HCT116 (cell line): ENCODE measurements at regions not wholly inside any gene's neighbourhood (a gene's known extent, or its start where the extent isn't known, plus 50 kb on each side); places are given as distances from the start of the nearest gene placed in this dataset.

Experiments used
- ATAC-seq: fragments of 200-7000 bp; cut with Tn5 transposase; 2 replicates; pipeline ENCODE4 v1.9.1; 2020; ENCODE audit warnings: mild to moderate bottlenecking, moderate library complexity
- BruUV-seq: library from RNA; stranded (reverse); fragments of 400-500 nt; replicated peaks from 2 replicates; lab custom pipeline; 2021; lab: Mats Ljungman, UMichigan
- CTCF ChIA-PET: fragments of 300-600 bp; sonication (Branson Sonifier 250); formaldehyde crosslinking; loops from one replicate; lab custom pipeline; 2021; ENCODE audit warnings: antibody characterized with exemption; lab: Charles Lee
- POLR2A ChIA-PET: fragments of 300-600, 350-600 bp; sonication (Branson Sonifier 250); formaldehyde crosslinking; loops from one replicate; lab custom pipeline; 2021; ENCODE audit warnings: antibody characterized with exemption; lab: Charles Lee
- RAD21 ChIA-PET, 2 experiments: fragments of 300-600 bp; sonication (Branson Sonifier 250); formaldehyde crosslinking; loops; one replicate each; lab custom pipeline; 2023; ENCODE audit warnings: low total read pairs in 2 of 2; ENCODE audit not compliant: uncharacterized antibody in 2 of 2, unreplicated experiment in 2 of 2, low non-redundant PET in 1 of 2; lab: Charles Lee
- DNase-seq: peaks from one replicate; pipeline ENCODE4 v3.0.0-alpha.2; 2010; ENCODE audit warnings: low read depth, low spot score
- H2AFZ ChIP-seq: fragments of 200-600 bp; shearing (Covaris generic), sonication (generic); 2 replicates; pipeline ENCODE4 v1.6.1; 2017; ENCODE audit warnings: low read depth, mixed run types, mixed read lengths, antibody characterized with exemption, low read length; ENCODE audit not compliant: poor library complexity, severe bottlenecking
- H3K27ac ChIP-seq: 2 replicates; pipeline ENCODE4 v1.5.1; 2012; ENCODE audit warnings: low read depth, low read length
- H3K27me3 ChIP-seq: fragments of 200-600 bp; sonication (generic); 2 replicates; pipeline ENCODE4 v1.6.1; 2016; ENCODE audit warnings: mixed run types, low read length, mixed read lengths; ENCODE audit not compliant: insufficient read depth
- H3K36me3 ChIP-seq, 2 experiments: fragments of 200-500 bp in 1 of 2; fragments of 200-600 bp in 1 of 2; sonication (Bioruptor generic) in 1 of 2; sonication (generic) in 1 of 2; 2 replicates each; pipeline versions ENCODE4 v1.5.1 to v1.6.1; 2014 to 2016; ENCODE audit warnings: low read length in 2 of 2, inconsistent platforms in 1 of 2, mixed read lengths in 1 of 2, mixed run types in 1 of 2; ENCODE audit not compliant: insufficient read depth in 2 of 2, control insufficient read depth in 1 of 2
- H3K4me1 ChIP-seq, 2 experiments: fragments of 200-600 bp in 1 of 2; sonication (generic) in 1 of 2; 2 replicates each; pipeline versions ENCODE4 v1.5.1 to v1.6.1; 2012 to 2017; ENCODE audit warnings: low read length in 2 of 2, inconsistent platforms in 1 of 2, mild to moderate bottlenecking in 1 of 2, mixed read lengths in 1 of 2, mixed run types in 1 of 2, moderate library complexity in 1 of 2; ENCODE audit not compliant: insufficient read depth in 2 of 2, control insufficient read depth in 1 of 2
- H3K4me2 ChIP-seq: fragments of 200-600 bp; sonication (generic); 2 replicates; pipeline ENCODE4 v1.6.1; 2017; ENCODE audit warnings: mixed run types, low read length, mixed read lengths
- H3K4me3 ChIP-seq, 2 experiments: fragments of 200-600 bp in 1 of 2; sonication (generic) in 1 of 2; replicated peaks in 1 of 2; 2 replicates each; pipeline ENCODE4 v1.5.1; 2011 to 2016; ENCODE audit warnings: low read length in 2 of 2, control low read depth in 1 of 2, low read depth in 1 of 2, mild to moderate bottlenecking in 1 of 2, mixed read lengths in 1 of 2, mixed run types in 1 of 2
- H3K79me2 ChIP-seq: fragments of 200-600 bp; sonication (generic); 2 replicates; pipeline ENCODE4 v1.6.1; 2017; ENCODE audit warnings: mild to moderate bottlenecking, mixed run types, low read length, moderate library complexity, mixed read lengths; ENCODE audit not compliant: insufficient read depth
- H3K9ac ChIP-seq: fragments of 200-600 bp; sonication (generic); 2 replicates; pipeline ENCODE4 v1.6.1; 2016; ENCODE audit warnings: low read length, mixed read lengths
- H3K9me2 ChIP-seq: fragments of 200-600 bp; sonication (generic), shearing (Covaris generic); 2 replicates; pipeline ENCODE4 v1.6.1; 2017; ENCODE audit warnings: mixed run types, mild to moderate bottlenecking, moderate library complexity; ENCODE audit not compliant: insufficient read depth
- H3K9me3 ChIP-seq, 2 experiments: fragments of 200-500 bp in 1 of 2; fragments of 200-600 bp in 1 of 2; sonication (Bioruptor generic) in 1 of 2; sonication (generic) in 1 of 2; 2 replicates each; pipeline ENCODE4 v1.6.1; 2014 to 2017; ENCODE audit warnings: low read length in 2 of 2, mixed read lengths in 2 of 2, inconsistent platforms in 1 of 2, low read depth in 1 of 2, mild to moderate bottlenecking in 1 of 2, mixed run types in 1 of 2, moderate library complexity in 1 of 2; ENCODE audit not compliant: control insufficient read depth in 1 of 2, insufficient read depth in 1 of 2
- H4K20me1 ChIP-seq: fragments of 200-600 bp; sonication (generic), shearing (Covaris generic); 2 replicates; pipeline ENCODE4 v1.6.1; 2017; ENCODE audit warnings: mixed run types, mild to moderate bottlenecking, moderate library complexity; ENCODE audit not compliant: insufficient read depth
- CBX3 ChIP-seq: IDR thresholded peaks from 2 replicates; pipeline ENCODE4 v1.6.1; 2012; ENCODE audit warnings: low read depth
- EGR1 ChIP-seq: IDR thresholded peaks from 2 replicates; pipeline ENCODE4 v1.6.1; 2012; ENCODE audit warnings: low read depth
- EZH2 ChIP-seq: fragments of 200-600 bp; sonication (generic); IDR thresholded peaks from 2 replicates; pipeline ENCODE4 v1.6.1; 2017; ENCODE audit warnings: antibody characterized with exemption, mixed run types
- EZH2phosphoT487 ChIP-seq: fragments of 200-600 bp; IDR thresholded peaks from 2 replicates; pipeline ENCODE4 v1.6.1; 2018; ENCODE audit warnings: antibody characterized with exemption, borderline replicate concordance
- JUND ChIP-seq: IDR thresholded peaks from 2 replicates; pipeline ENCODE4 v1.6.1; 2012
- POLR2AphosphoS5 ChIP-seq: IDR thresholded peaks from 2 replicates; pipeline ENCODE4 v1.6.1; 2011; ENCODE audit warnings: mild to moderate bottlenecking, low read depth, low read length, moderate library complexity
- SIN3A ChIP-seq: IDR thresholded peaks from 2 replicates; pipeline ENCODE4 v1.6.1; 2012; ENCODE audit warnings: low read depth
- SP1 ChIP-seq: IDR thresholded peaks from 2 replicates; pipeline ENCODE4 v1.6.1; 2012; ENCODE audit warnings: low read depth
- SRF ChIP-seq: IDR thresholded peaks from 2 replicates; pipeline ENCODE4 v1.6.1; 2012; ENCODE audit warnings: low read depth
- TCF7L2 ChIP-seq: IDR thresholded peaks from 2 replicates; pipeline ENCODE4 v1.7.0; 2011; ENCODE audit warnings: borderline replicate concordance, inconsistent platforms; ENCODE audit not compliant: insufficient read depth, insufficient read length; ENCODE audit errors: extremely low read depth
- YY1 ChIP-seq: IDR thresholded peaks from 2 replicates; pipeline ENCODE4 v1.6.1; 2011; ENCODE audit warnings: low read length, low read depth, moderate library complexity, mild to moderate bottlenecking; ENCODE audit not compliant: insufficient replicate concordance; ENCODE audit errors: extremely low read depth
- ZFX ChIP-seq: fragments of 450-650 bp; IDR thresholded peaks from 2 replicates; pipeline ENCODE4 v1.6.1; 2017
- ZNF274 ChIP-seq: fragments of 200-500 bp; sonication (Bioruptor generic); IDR thresholded peaks from 2 replicates; pipeline ENCODE4 v1.6.1; 2014; ENCODE audit warnings: mild to moderate bottlenecking, low read depth, low read length, inconsistent platforms
- intact Hi-C: fragments of 100-400 bp; cut with micrococcal nuclease; formaldehyde crosslinking; loops from 2 replicates; pipeline ENCODE4 v1.10.0; 2022
- TF ChIP-seq, protein P1 (sequence below): IDR thresholded peaks from 2 replicates; pipeline ENCODE4 v1.6.1; 2011; ENCODE audit warnings: mild to moderate bottlenecking, low read length, moderate library complexity; ENCODE audit not compliant: insufficient replicate concordance; ENCODE audit errors: extremely low read depth
- TF ChIP-seq, protein P2 (sequence below): IDR thresholded peaks from 2 replicates; pipeline ENCODE4 v1.6.1; 2012
- TF ChIP-seq, protein P3 (sequence below), 3 experiments: fragments of 200-600 bp in 1 of 3; sonication (generic) in 1 of 3; IDR thresholded peaks in 2 of 3; conservative IDR thresholded peaks in 1 of 3; 2 replicates each; pipeline ENCODE4 v1.5.1; 2012 to 2017; ENCODE audit warnings: low read depth in 2 of 3, low read length in 2 of 3, antibody characterized with exemption in 1 of 3, borderline replicate concordance in 1 of 3, control low read depth in 1 of 3, mild to moderate bottlenecking in 1 of 3, mixed read lengths in 1 of 3, mixed run types in 1 of 3, moderate library complexity in 1 of 3; ENCODE audit not compliant: insufficient read depth in 1 of 3
- TF ChIP-seq, protein P4 (sequence below): IDR thresholded peaks from 2 replicates; pipeline ENCODE4 v1.6.1; 2012; ENCODE audit warnings: low read depth

DNA sequence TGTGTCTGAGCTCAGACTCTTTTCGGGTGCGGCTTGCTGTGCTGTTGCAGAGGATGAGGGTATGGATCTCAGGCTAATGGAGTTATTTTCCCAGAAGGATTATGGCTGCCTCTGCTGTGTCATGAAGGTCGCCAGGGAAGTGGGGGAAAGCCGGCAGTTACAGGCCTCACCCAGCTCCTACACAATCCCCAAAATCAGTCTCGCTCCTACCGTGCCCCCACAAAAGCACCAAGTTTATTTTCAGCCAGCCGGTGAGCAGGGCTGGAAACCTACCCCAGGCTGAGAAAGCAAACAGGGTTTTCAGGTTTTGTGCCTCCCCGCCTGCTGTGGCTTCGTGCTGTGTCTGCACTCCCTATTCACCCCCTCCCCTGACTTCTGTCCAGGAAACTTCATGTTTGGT lies 113.3 kb downstream of the SLC24A2 start:
- Histone ChIP-seq H3K4me1 (no peaks in the 10 kb centered on the region), H3K27me3 (0 out of 2 replicates have a peak, but pooled peaks cover 6% of the 10 kb centered on the region), H3K4me3 (no peak overlapping the region), H3K79me2 (no peaks in the 10 kb centered on the region), H3K9me3 (no peaks in the 10 kb centered on the region), H3K36me3 (no peaks in the 10 kb centered on the region), H2AFZ (no peak overlapping the region), H3K27ac (no peak overlapping the region), H4K20me1 (no peaks in the 10 kb centered on the region), H3K9me2 (no peaks in the 10 kb centered on the region), H3K4me2 (no peak overlapping the region), H3K9ac (no peak overlapping the region)
- intact Hi-C loops = loop anchor here (10.0 kb wide), 1 partner anchor 801 kb away; no protein-coding TSS in a partner anchor
- no TSS peak for BruUV-seq
- DNase-seq (no peak), ATAC-seq (no peak)
- POLR2A ChIA-PET = no interaction called here
- TF ChIP-seq ZNF274 (no peak), EGR1 (no peak), CBX3 (no peak), POLR2AphosphoS5 (no peak), TCF7L2 (no peak), ZFX (no peak), SIN3A (no peak), SP1 (no peak), YY1 (no peak), JUND (no peak), EZH2 (no peak), EZH2phosphoT487 (no peak), SRF (no peak)
- TF ChIP-seq, protein P1, sequence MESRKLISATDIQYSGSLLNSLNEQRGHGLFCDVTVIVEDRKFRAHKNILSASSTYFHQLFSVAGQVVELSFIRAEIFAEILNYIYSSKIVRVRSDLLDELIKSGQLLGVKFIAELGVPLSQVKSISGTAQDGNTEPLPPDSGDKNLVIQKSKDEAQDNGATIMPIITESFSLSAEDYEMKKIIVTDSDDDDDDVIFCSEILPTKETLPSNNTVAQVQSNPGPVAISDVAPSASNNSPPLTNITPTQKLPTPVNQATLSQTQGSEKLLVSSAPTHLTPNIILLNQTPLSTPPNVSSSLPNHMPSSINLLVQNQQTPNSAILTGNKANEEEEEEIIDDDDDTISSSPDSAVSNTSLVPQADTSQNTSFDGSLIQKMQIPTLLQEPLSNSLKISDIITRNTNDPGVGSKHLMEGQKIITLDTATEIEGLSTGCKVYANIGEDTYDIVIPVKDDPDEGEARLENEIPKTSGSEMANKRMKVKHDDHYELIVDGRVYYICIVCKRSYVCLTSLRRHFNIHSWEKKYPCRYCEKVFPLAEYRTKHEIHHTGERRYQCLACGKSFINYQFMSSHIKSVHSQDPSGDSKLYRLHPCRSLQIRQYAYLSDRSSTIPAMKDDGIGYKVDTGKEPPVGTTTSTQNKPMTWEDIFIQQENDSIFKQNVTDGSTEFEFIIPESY = no peak
- TF ChIP-seq, protein P2, sequence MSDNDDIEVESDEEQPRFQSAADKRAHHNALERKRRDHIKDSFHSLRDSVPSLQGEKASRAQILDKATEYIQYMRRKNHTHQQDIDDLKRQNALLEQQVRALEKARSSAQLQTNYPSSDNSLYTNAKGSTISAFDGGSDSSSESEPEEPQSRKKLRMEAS = no peak
- TF ChIP-seq, protein P3, sequence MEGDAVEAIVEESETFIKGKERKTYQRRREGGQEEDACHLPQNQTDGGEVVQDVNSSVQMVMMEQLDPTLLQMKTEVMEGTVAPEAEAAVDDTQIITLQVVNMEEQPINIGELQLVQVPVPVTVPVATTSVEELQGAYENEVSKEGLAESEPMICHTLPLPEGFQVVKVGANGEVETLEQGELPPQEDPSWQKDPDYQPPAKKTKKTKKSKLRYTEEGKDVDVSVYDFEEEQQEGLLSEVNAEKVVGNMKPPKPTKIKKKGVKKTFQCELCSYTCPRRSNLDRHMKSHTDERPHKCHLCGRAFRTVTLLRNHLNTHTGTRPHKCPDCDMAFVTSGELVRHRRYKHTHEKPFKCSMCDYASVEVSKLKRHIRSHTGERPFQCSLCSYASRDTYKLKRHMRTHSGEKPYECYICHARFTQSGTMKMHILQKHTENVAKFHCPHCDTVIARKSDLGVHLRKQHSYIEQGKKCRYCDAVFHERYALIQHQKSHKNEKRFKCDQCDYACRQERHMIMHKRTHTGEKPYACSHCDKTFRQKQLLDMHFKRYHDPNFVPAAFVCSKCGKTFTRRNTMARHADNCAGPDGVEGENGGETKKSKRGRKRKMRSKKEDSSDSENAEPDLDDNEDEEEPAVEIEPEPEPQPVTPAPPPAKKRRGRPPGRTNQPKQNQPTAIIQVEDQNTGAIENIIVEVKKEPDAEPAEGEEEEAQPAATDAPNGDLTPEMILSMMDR (IDR thresholded peaks at IDR 0.05 in 2 of 3, conservative IDR thresholded peaks at IDR 0.05 in 1 of 3; ENCODE audit: borderline replicate concordance in 1 of 3, insufficient read depth in 1 of 3, low read depth in 2 of 3, low read length in 2 of 3) = no peak
- TF ChIP-seq, protein P4, sequence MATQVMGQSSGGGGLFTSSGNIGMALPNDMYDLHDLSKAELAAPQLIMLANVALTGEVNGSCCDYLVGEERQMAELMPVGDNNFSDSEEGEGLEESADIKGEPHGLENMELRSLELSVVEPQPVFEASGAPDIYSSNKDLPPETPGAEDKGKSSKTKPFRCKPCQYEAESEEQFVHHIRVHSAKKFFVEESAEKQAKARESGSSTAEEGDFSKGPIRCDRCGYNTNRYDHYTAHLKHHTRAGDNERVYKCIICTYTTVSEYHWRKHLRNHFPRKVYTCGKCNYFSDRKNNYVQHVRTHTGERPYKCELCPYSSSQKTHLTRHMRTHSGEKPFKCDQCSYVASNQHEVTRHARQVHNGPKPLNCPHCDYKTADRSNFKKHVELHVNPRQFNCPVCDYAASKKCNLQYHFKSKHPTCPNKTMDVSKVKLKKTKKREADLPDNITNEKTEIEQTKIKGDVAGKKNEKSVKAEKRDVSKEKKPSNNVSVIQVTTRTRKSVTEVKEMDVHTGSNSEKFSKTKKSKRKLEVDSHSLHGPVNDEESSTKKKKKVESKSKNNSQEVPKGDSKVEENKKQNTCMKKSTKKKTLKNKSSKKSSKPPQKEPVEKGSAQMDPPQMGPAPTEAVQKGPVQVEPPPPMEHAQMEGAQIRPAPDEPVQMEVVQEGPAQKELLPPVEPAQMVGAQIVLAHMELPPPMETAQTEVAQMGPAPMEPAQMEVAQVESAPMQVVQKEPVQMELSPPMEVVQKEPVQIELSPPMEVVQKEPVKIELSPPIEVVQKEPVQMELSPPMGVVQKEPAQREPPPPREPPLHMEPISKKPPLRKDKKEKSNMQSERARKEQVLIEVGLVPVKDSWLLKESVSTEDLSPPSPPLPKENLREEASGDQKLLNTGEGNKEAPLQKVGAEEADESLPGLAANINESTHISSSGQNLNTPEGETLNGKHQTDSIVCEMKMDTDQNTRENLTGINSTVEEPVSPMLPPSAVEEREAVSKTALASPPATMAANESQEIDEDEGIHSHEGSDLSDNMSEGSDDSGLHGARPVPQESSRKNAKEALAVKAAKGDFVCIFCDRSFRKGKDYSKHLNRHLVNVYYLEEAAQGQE = no peak
- RAD21 ChIA-PET = no interaction called here
- CTCF ChIA-PET = no interaction called here
